CD14-positive monocyte (primary cell): ENCODE measurements at regions not wholly inside any gene's neighbourhood (a gene's known extent, or its start where the extent isn't known, plus 50 kb on each side); places are given as distances from the start of the nearest gene placed in this dataset.

Experiments
- DNase-seq, 3 donors: peaks; one replicate each; pipeline ENCODE4 v3.0.0-alpha.2; 2011 to 2022
- H2AFZ ChIP-seq: 2 replicates; pipeline ENCODE4 v1.6.0; 2012; ENCODE audit warnings: mild to moderate bottlenecking, low read depth, low read length, inconsistent platforms; ENCODE audit not compliant: insufficient read depth, poor library complexity, severe bottlenecking
- H3K27ac ChIP-seq, 2 donors: 1 replicate in 1 of 2; 2 replicates in 1 of 2; pipeline ENCODE4 v1.5.1; 2012 to 2013; ENCODE audit warnings: low read length in 2 of 2, control low read depth in 1 of 2, inconsistent platforms in 1 of 2, low read depth in 1 of 2, mild to moderate bottlenecking in 1 of 2
- H3K27me3 ChIP-seq, 2 donors: one replicate each; pipeline versions ENCODE4 v1.6.0 to v1.6.1; 2011 to 2013; ENCODE audit warnings: low read length in 2 of 2; ENCODE audit not compliant: control insufficient read depth in 2 of 2, insufficient read depth in 2 of 2
- H3K36me3 ChIP-seq, 2 donors: replicated peaks in 1 of 2; 1 replicate in 1 of 2; 2 replicates in 1 of 2; pipeline versions ENCODE4 v1.5.1 to v1.6.1; 2012 to 2013; ENCODE audit warnings: low read length in 2 of 2, control low read depth in 1 of 2, inconsistent platforms in 1 of 2, mild to moderate bottlenecking in 1 of 2; ENCODE audit not compliant: insufficient read depth in 2 of 2, control insufficient read depth in 1 of 2
- H3K4me1 ChIP-seq, 2 donors: 1 replicate in 1 of 2; 2 replicates in 1 of 2; pipeline versions ENCODE4 v1.5.1 to v1.6.1; 2012 to 2013; ENCODE audit warnings: low read length in 2 of 2, control low read depth in 1 of 2, inconsistent platforms in 1 of 2, mild to moderate bottlenecking in 1 of 2, moderate library complexity in 1 of 2; ENCODE audit not compliant: insufficient read depth in 2 of 2, control insufficient read depth in 1 of 2
- H3K4me2 ChIP-seq: replicated peaks from 2 replicates; pipeline ENCODE3; 2012; ENCODE audit warnings: low read length, moderate library complexity, mild to moderate bottlenecking; ENCODE audit not compliant: poor library complexity, severe bottlenecking; ENCODE audit errors: extremely low read depth
- H3K4me3 ChIP-seq, 3 experiments: fragments of 200-600 bp in 1 of 3; sonication (generic) in 1 of 3; replicated peaks in 1 of 3; 1 replicate in 2 of 3; 2 replicates in 1 of 3; pipeline ENCODE4 v1.5.1; 2011 to 2013; ENCODE audit warnings: low read length in 3 of 3, mild to moderate bottlenecking in 3 of 3, control low read depth in 2 of 3, low read depth in 2 of 3, inconsistent platforms in 1 of 3, moderate library complexity in 1 of 3
- H3K79me2 ChIP-seq: 2 replicates; pipeline ENCODE4 v1.6.0; 2012; ENCODE audit warnings: mild to moderate bottlenecking, control low read depth, inconsistent platforms, low read length, moderate library complexity; ENCODE audit not compliant: insufficient read depth
- H3K9ac ChIP-seq: 2 replicates; pipeline ENCODE4 v1.6.0; 2017; ENCODE audit warnings: low read length, mild to moderate bottlenecking; ENCODE audit not compliant: insufficient read depth, poor library complexity, severe bottlenecking
- H3K9me3 ChIP-seq, 2 donors: replicated peaks in 1 of 2; 1 replicate in 1 of 2; 2 replicates in 1 of 2; pipeline versions ENCODE4 v1.5.1 to v1.6.1; 2012 to 2013; ENCODE audit warnings: low read length in 2 of 2, control low read depth in 1 of 2; ENCODE audit not compliant: control insufficient read depth in 1 of 2, insufficient read depth in 1 of 2
- H4K20me1 ChIP-seq: 2 replicates; pipeline ENCODE4 v1.6.0; 2012; ENCODE audit warnings: mild to moderate bottlenecking, low read length, control low read depth, moderate library complexity; ENCODE audit not compliant: insufficient read depth
- H3K27ac Mint-ChIP-seq, 7 donors: one replicate each; pipeline ENCODE4 v1.8.0; 2020; ENCODE audit warnings: mild to moderate bottlenecking in 7 of 7, mixed read lengths in 7 of 7, moderate library complexity in 6 of 7, inconsistent platforms in 2 of 7
- H3K27me3 Mint-ChIP-seq, 3 donors: one replicate each; pipeline ENCODE4 v1.8.0; 2021 to 2022; ENCODE audit warnings: low read depth in 3 of 3, mild to moderate bottlenecking in 3 of 3, mixed read lengths in 3 of 3, moderate library complexity in 3 of 3, inconsistent platforms in 1 of 3
- H3K36me3 Mint-ChIP-seq, 2 donors: one replicate each; pipeline ENCODE4 v1.8.0; 2020; ENCODE audit warnings: mixed read lengths in 2 of 2, inconsistent platforms in 1 of 2, mild to moderate bottlenecking in 1 of 2
- H3K4me1 Mint-ChIP-seq: one replicate; pipeline ENCODE4 v1.8.0; 2020; ENCODE audit warnings: mild to moderate bottlenecking, mixed read lengths
- H3K4me3 Mint-ChIP-seq, 2 donors: one replicate each; pipeline ENCODE4 v1.8.0; 2020; ENCODE audit warnings: mild to moderate bottlenecking in 2 of 2, mixed read lengths in 2 of 2, moderate library complexity in 1 of 2
- H3K9me3 Mint-ChIP-seq, 7 donors: one replicate each; pipeline ENCODE4 v1.8.0; 2020 to 2022; ENCODE audit warnings: mixed read lengths in 7 of 7, mild to moderate bottlenecking in 6 of 7, moderate library complexity in 6 of 7, inconsistent platforms in 2 of 7
- CTCF ChIP-seq: fragments of 200-600 bp; IDR thresholded peaks from one replicate; pipeline ENCODE4 v1.8.0; 2022; ENCODE audit warnings: antibody characterized with exemption, mild to moderate bottlenecking
- WGBS: methylation state at CpG from one replicate; pipeline ENCODE4 v1.1.5; 2013; ENCODE audit warnings: missing lambda C conversion rate; ENCODE audit not compliant: insufficient coverage; 5-methylcytosine and 5-hydroxymethylcytosine counted together
- intact Hi-C, 2 donors: fragments of 100-400 bp; cut with micrococcal nuclease; formaldehyde crosslinking; loops; one replicate each; pipeline versions ENCODE4 v1.15.0 to v1.15.1; 2023

- no peak overlapping the region for H3K9ac ChIP-seq
- H2AFZ ChIP-seq, result no peak overlapping the region
- no peak overlapping the region for H3K27ac ChIP-seq
- H4K20me1 ChIP-seq, result no peaks in the 10 kb centered on the region
- WGBS, result 100% methylated on average over 2 of the region's 4 CpGs
- no peak for DNase-seq
- no peaks in the 10 kb centered on the region for H3K36me3 ChIP-seq
- H3K4me3 ChIP-seq, result no peak overlapping the region
- no peaks in the 10 kb centered on the region for H3K36me3 Mint-ChIP-seq
- no peaks in the 10 kb centered on the region for H3K79me2 ChIP-seq
- no peak for TF ChIP-seq CTCF
- H3K27ac Mint-ChIP-seq, result no peak overlapping the region
- H3K9me3 Mint-ChIP-seq, result peaks cover 0 to 3% (median 0%) of the 10 kb centered on the region in 7 donors
- no peak overlapping the region for H3K4me2 ChIP-seq
- intact Hi-C loops, result no loop called here
- no peaks in the 10 kb centered on the region for H3K4me1 Mint-ChIP-seq
- no peaks in the 10 kb centered on the region for H3K4me1 ChIP-seq
- no peaks in the 10 kb centered on the region for H3K9me3 ChIP-seq
- no peaks in the 10 kb centered on the region for H3K27me3 ChIP-seq
- no peak overlapping the region for H3K4me3 Mint-ChIP-seq
- peaks cover 3% of the 10 kb centered on the region in 3 donors for H3K27me3 Mint-ChIP-seq
Measured at GRCh38 chr14:36465178-36465577, 54.9 kb downstream of the NKX2-1 start.

GRCh38 chr14:36462890-36463289 is 57.1 kb downstream of the NKX2-1 start:
- Mint-ChIP-seq H3K9me3 (peaks cover 0 to 3% (median 0%) of the 10 kb centered on the region in 7 donors), H3K4me1 (no peaks in the 10 kb centered on the region), H3K27me3 (peaks cover 3 to 4% (median 4%) of the 10 kb centered on the region in 3 donors), H3K36me3 (no peaks in the 10 kb centered on the region), H3K27ac (no peak overlapping the region), H3K4me3 (no peak overlapping the region)
- no peak overlapping the region for H3K27ac ChIP-seq
- H3K4me1 ChIP-seq, result no peaks in the 10 kb centered on the region
- no peaks in the 10 kb centered on the region for H4K20me1 ChIP-seq
- WGBS, result no CpG with 5 or more reads among the region's 1 CpG
- no peak overlapping the region for H3K9ac ChIP-seq
- H3K79me2 ChIP-seq, result no peaks in the 10 kb centered on the region
- no peak overlapping the region for H2AFZ ChIP-seq
- no peaks in the 10 kb centered on the region for H3K27me3 ChIP-seq
- H3K4me2 ChIP-seq, result no peak overlapping the region
- DNase-seq, result no peak
- intact Hi-C loops, result no loop called here
- no peak for TF ChIP-seq CTCF
- no peaks in the 10 kb centered on the region for H3K36me3 ChIP-seq
- no peak overlapping the region for H3K4me3 ChIP-seq
- no peaks in the 10 kb centered on the region for H3K9me3 ChIP-seq
